Omental fat pad (tissue), 3 donors: ENCODE measurements at regions not wholly inside any gene's neighbourhood (a gene's known extent, or its start where the extent isn't known, plus 50 kb on each side); places are given as distances from the start of the nearest gene placed in this dataset.

Experiments
- ATAC-seq: fragments of 150-250 bp; one replicate; pipeline ENCODE4 v1.9.1; 2016; ENCODE audit warnings: mild to moderate bottlenecking, moderate library complexity; ENCODE audit not compliant: low FRiP score
- DNase-seq: peaks from one replicate; pipeline ENCODE4 v3.0.0-alpha.2; 2019; ENCODE audit warnings: low spot score
- CTCF ChIP-seq, 3 donors: fragments of 450-650 bp; IDR thresholded peaks; one replicate each; pipeline ENCODE4 v1.5.1; 2016 to 2017; ENCODE audit warnings: antibody characterized with exemption in 3 of 3, mild to moderate bottlenecking in 3 of 3, moderate library complexity in 2 of 3

- ATAC-seq (no peak), DNase-seq (no peak)
- TF ChIP-seq CTCF (IDR thresholded peaks at IDR 0.05), result no peak
Measured at GRCh38 chr10:128422190-128422589, 296.0 kb upstream of the MKI67 start.

- DNase-seq (no peak), ATAC-seq (no peak)
- TF ChIP-seq CTCF (IDR thresholded peaks at IDR 0.05), result no peak
Measured at GRCh38 chr10:128422999-128423398, 296.8 kb upstream of the MKI67 start.

GRCh38 chr10:128429321-128429720, 303.1 kb upstream of the MKI67 start:
- no peak for DNase-seq
- ATAC-seq, result no peak
- no peak for TF ChIP-seq CTCF (IDR thresholded peaks at IDR 0.05)

- no peak for TF ChIP-seq CTCF (IDR thresholded peaks at IDR 0.05)
- ATAC-seq (no peak), DNase-seq (no peak)
Measured at GRCh38 chr10:128429835-128430513, 303.8 kb upstream of the MKI67 start.

GRCh38 chr10:128431083-128431482, 304.9 kb upstream of the MKI67 start:
- ATAC-seq, result no peak
- no peak for DNase-seq
- TF ChIP-seq CTCF (IDR thresholded peaks at IDR 0.05), result no peak

DNA sequence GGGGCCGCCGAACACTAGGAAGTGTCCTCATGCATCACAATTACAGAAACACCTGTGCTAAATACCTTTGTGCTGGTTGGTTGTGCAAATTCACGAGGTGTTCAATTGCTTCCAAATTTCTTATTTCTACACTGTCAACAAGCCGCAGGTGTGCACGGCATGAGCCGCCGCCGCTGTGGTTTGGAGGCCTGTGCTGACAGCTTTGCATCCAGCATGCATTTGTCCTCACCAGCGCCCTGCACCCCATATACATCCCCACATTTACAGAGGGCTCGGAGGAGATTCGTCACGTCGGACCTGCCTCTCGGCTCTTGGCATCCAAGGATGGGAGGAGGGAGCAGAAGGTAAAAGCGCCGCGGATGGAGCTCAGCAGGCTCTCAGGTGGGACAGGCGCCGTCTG, 305.3 kb upstream of the MKI67 start:
- no peak for ATAC-seq
- no peak for DNase-seq
- no peak for TF ChIP-seq CTCF (IDR thresholded peaks at IDR 0.05)

GRCh38 chr10:128432011-128432410, 305.8 kb upstream of the MKI67 start:
- no peak for DNase-seq
- no peak for TF ChIP-seq CTCF (IDR thresholded peaks at IDR 0.05)
- ATAC-seq, result no peak
